Thyroid gland (tissue), 4 donors: ENCODE measurements at regions not wholly inside any gene's neighbourhood (a gene's known extent, or its start where the extent isn't known, plus 50 kb on each side); places are given as distances from the start of the nearest gene placed in this dataset.

Experiments used
- DNase-seq, 2 donors: peaks; one replicate each; pipeline ENCODE4 v3.0.0-alpha.2; 2019
- H3K27ac ChIP-seq, 3 donors: fragments of 200-600 bp; sonication (generic); 1 replicate in 2 of 3; 2 replicates in 1 of 3; pipeline ENCODE4 v1.5.1; 2016 to 2019; ENCODE audit warnings: mild to moderate bottlenecking in 1 of 3, moderate library complexity in 1 of 3
- H3K27me3 ChIP-seq: fragments of 200-600 bp; sonication (generic); one replicate; pipeline ENCODE4 v1.5.1; 2019
- H3K36me3 ChIP-seq, 2 donors: fragments of 200-600 bp; sonication (generic); one replicate each; pipeline ENCODE4 v1.5.1; 2016 to 2019
- H3K4me1 ChIP-seq, 2 donors: fragments of 200-600 bp; sonication (generic); one replicate each; pipeline ENCODE4 v1.5.1; 2017 to 2019
- H3K4me3 ChIP-seq, 3 donors: fragments of 200-600 bp; sonication (generic); replicated peaks in 1 of 3; 1 replicate in 2 of 3; 2 replicates in 1 of 3; pipeline ENCODE4 v1.5.1; 2016; ENCODE audit warnings: mild to moderate bottlenecking in 1 of 3
- H3K9me3 ChIP-seq: fragments of 200-600 bp; sonication (generic); one replicate; pipeline ENCODE4 v1.5.1; 2017
- POLR2A ChIP-seq, 2 donors: fragments of 450-650 bp; IDR thresholded peaks; one replicate each; pipeline ENCODE4 v1.6.1; 2017; ENCODE audit warnings: antibody characterized with exemption in 2 of 2, mild to moderate bottlenecking in 2 of 2, moderate library complexity in 1 of 2
- WGBS, 2 donors: methylation state at CpG; one replicate each; pipeline ENCODE4 v1.1.5; 2017; 5-methylcytosine and 5-hydroxymethylcytosine counted together
- intact Hi-C: fragments of 100-400 bp; cut with DNase I; formaldehyde crosslinking; loops from one replicate; pipeline ENCODE4 v1.15.1; 2023
- TF ChIP-seq, protein P1 (sequence below), 6 experiments: fragments of 200-600 bp in 3 of 6; fragments of 450-650 bp in 3 of 6; sonication (generic) in 3 of 6; IDR thresholded peaks; one replicate each; pipeline ENCODE4 v1.5.1; 2016 to 2019; ENCODE audit warnings: antibody characterized with exemption in 6 of 6, mild to moderate bottlenecking in 2 of 6, inconsistent platforms in 1 of 6, moderate library complexity in 1 of 6

DNA sequence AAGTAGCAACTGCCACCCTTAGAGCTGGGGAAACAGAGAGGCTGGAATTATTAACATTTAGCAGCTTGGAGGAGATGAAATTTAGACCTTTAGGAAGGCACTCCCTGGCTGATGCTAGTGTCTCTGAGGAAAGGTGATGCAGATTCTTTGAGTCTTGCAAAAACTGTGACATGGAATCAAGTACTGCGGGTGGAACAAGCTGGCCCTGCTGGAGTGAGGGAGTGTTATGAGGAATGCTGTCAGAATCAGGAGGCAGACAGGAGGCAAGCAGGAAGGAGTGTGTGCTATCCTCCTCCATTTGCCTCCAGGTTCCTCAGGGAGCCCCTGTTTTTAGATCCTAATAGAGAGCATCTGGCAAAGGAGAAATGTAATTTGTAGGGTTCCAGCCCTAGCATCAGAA lies 391.7 kb upstream of the PITX2 start:
- H3K36me3 ChIP-seq, result no peaks in the 10 kb centered on the region
- 80 to 85% methylated on average over 1 of the region's 1 CpG for WGBS, 2 donors
- TF ChIP-seq POLR2A (IDR thresholded peaks at IDR 0.05), result no peak
- TF ChIP-seq, protein P1, sequence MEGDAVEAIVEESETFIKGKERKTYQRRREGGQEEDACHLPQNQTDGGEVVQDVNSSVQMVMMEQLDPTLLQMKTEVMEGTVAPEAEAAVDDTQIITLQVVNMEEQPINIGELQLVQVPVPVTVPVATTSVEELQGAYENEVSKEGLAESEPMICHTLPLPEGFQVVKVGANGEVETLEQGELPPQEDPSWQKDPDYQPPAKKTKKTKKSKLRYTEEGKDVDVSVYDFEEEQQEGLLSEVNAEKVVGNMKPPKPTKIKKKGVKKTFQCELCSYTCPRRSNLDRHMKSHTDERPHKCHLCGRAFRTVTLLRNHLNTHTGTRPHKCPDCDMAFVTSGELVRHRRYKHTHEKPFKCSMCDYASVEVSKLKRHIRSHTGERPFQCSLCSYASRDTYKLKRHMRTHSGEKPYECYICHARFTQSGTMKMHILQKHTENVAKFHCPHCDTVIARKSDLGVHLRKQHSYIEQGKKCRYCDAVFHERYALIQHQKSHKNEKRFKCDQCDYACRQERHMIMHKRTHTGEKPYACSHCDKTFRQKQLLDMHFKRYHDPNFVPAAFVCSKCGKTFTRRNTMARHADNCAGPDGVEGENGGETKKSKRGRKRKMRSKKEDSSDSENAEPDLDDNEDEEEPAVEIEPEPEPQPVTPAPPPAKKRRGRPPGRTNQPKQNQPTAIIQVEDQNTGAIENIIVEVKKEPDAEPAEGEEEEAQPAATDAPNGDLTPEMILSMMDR (IDR thresholded peaks at IDR 0.05), result no peak

DNA sequence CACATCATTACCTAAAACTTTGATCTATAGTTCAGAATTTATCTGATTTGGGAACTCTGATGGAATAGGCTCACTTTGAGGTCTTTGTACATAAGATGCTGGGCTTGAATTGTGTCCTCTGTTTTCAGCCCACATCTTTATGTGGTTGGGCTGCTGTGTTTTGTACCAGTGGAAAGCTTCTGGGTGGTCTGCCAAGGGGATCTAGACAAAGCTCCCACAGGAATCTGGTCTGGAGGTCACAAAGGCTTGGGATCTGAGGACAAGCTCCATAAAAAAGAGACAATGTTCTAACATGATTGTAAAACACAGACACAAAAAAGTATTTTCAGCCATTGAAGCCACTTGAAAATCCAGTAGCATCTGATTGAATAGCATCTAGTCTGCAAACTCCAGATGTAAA lies 393.5 kb upstream of the PITX2 start:
- no peaks in the 10 kb centered on the region for H3K4me1 ChIP-seq
- no peak overlapping the region for H3K27ac ChIP-seq
- H3K27me3 ChIP-seq, result no peaks in the 10 kb centered on the region
- no peaks in the 10 kb centered on the region for H3K9me3 ChIP-seq
- DNase-seq, result no peak
- no peak overlapping the region for H3K4me3 ChIP-seq
- no peaks in the 10 kb centered on the region for H3K36me3 ChIP-seq
- intact Hi-C loops, result no loop called here
- TF ChIP-seq, protein P1 (IDR thresholded peaks at IDR 0.05), result no peak
- TF ChIP-seq POLR2A (IDR thresholded peaks at IDR 0.05), result no peak

More for the DNA sequence above, 391.7 kb upstream of the PITX2 start:
- H3K4me3 ChIP-seq, result no peak overlapping the region
- no peaks in the 10 kb centered on the region for H3K9me3 ChIP-seq
- no peaks in the 10 kb centered on the region for H3K27me3 ChIP-seq
- no peak overlapping the region for H3K27ac ChIP-seq
- intact Hi-C loops, result no loop called here
- no peak for DNase-seq
- no peaks in the 10 kb centered on the region for H3K4me1 ChIP-seq

DNA sequence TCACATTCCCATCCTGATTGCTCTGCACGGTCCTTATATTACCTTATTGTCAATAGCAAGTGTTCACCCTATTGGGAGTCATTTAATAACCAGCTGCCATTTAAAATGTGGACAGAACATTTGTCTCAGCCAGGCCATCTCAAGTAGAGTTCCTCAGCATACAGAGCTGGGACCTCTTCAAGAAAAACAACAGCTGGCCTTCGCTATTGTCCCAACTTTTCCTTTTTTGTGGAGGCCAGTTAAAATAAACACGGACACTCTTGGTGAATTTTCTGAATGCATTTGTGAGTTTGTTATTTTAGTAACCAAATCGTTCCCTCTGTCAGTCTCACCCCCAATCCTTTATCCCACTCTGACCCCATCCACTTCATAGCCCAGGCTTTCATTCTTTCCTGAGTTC lies 395.3 kb upstream of the PITX2 start:
- Histone ChIP-seq H3K4me1 (no peaks in the 10 kb centered on the region), H3K4me3 (no peak overlapping the region), H3K27ac (no peak overlapping the region), H3K9me3 (no peaks in the 10 kb centered on the region), H3K36me3 (no peaks in the 10 kb centered on the region), H3K27me3 (no peaks in the 10 kb centered on the region)
- WGBS, 2 donors, result 28 to 35% methylated on average over 4 of the region's 4 CpGs
- intact Hi-C loops, result no loop called here
- no peak for DNase-seq
- TF ChIP-seq POLR2A (IDR thresholded peaks at IDR 0.05), result no peak
- TF ChIP-seq, protein P1 (IDR thresholded peaks at IDR 0.05), result no peak

DNA sequence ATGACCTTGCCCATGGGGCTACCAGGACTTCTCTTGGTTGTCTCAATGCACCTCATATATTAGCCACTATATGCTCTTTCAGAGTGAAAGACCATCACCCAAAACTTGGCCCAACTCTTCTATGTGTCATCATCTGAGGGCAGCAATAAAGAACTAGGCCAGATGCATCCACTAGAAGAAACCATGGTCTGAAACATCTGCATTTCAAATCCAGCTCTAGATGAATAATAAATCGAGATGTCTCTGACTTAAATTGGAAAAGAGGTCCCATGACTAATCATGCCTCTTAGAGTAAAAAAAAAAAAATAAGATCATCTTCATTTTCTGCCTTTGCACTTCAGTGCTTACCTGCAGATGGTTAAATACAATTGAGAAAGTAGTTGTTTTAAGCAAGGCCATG lies 397.6 kb upstream of the PITX2 start:
- H3K27me3 ChIP-seq, result no peaks in the 10 kb centered on the region
- no peaks in the 10 kb centered on the region for H3K4me1 ChIP-seq
- no peaks in the 10 kb centered on the region for H3K9me3 ChIP-seq
- intact Hi-C loops, result no loop called here
- H3K4me3 ChIP-seq, result no peak overlapping the region
- H3K36me3 ChIP-seq, result no peaks in the 10 kb centered on the region
- no peak overlapping the region for H3K27ac ChIP-seq
- 88 to 90% methylated on average over 1 of the region's 1 CpG for WGBS, 2 donors
- no peak for TF ChIP-seq POLR2A (IDR thresholded peaks at IDR 0.05)
- TF ChIP-seq, protein P1 (IDR thresholded peaks at IDR 0.05), result no peak
- DNase-seq, result no peak

- H3K27me3 ChIP-seq, result no peaks in the 10 kb centered on the region
- H3K36me3 ChIP-seq, result no peaks in the 10 kb centered on the region
- no peak overlapping the region for H3K27ac ChIP-seq
- TF ChIP-seq, protein P1 (IDR thresholded peaks at IDR 0.05), result no peak
- TF ChIP-seq POLR2A (IDR thresholded peaks at IDR 0.05), result no peak
- H3K4me3 ChIP-seq, result no peak overlapping the region
- no peaks in the 10 kb centered on the region for H3K9me3 ChIP-seq
- H3K4me1 ChIP-seq, result no peaks in the 10 kb centered on the region
- intact Hi-C loops, result no loop called here
- 31 to 34% methylated on average over 2 of the region's 2 CpGs for WGBS, 2 donors
- DNase-seq, result no peak
Observed at GRCh38 chr4:111020961-111021360, 398.1 kb upstream of the PITX2 start.
